Hematopoietic multipotent progenitor cell treated with erythropoietin and hydrocortisone succinate and interleukin-3 and kit ligand, for 4 days (in vitro differentiated cells): ENCODE measurements at regions not wholly inside any gene's neighbourhood (a gene's known extent, or its start where the extent isn't known, plus 50 kb on each side); places are given as distances from the start of the nearest gene placed in this dataset.

ENCODE experiments used
- DNase-seq: peaks from one replicate; pipeline ENCODE4 v3.0.0-alpha.2; 2015

DNA sequence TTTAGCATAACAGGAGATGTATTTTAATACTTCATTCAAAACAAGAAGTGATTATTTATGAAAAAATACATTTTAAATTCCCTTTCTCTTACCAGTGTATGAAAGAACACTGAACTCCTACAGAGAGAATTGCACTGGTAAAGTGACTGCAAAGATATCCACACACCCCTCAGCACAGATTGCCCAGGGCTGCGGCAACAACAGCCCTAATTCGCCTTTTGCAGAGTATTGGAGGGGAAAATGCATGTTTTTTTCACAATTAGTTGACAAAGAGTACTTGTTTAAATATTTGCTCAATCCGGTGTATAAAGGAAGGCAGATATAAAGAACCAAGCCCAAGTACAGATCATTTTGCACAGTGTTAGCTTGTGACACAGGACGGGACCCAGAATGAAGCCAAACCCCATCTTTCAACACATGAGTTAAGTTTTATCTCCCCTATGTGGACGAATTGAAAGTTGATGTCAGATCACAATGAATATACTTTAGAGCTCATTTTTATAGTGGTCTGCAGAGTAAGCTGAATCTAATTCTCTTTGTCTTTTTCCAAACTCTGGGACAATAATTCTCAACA lies 551.4 kb upstream of the IGFBP7 start:
- no peak for DNase-seq

DNA sequence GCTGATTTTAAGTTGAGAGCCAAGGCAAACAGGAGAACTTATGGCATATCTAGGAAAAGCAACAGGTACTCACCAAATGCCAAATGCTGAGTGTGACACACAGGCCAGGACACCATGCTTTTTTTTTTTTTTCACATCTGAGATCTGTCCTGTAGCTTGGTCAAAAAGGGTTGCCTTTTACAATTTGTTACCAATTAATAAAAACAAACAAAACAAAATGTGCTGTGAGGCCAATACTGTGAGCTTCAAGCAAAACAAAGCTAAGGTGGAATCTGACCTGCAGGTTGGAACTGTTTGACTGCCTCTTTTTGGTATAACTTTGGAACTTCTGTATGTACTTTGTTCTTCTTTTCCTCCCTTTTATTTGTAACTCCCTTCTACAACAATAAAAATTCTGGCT lies 548.5 kb upstream of the IGFBP7 start:
- no peak for DNase-seq

DNA sequence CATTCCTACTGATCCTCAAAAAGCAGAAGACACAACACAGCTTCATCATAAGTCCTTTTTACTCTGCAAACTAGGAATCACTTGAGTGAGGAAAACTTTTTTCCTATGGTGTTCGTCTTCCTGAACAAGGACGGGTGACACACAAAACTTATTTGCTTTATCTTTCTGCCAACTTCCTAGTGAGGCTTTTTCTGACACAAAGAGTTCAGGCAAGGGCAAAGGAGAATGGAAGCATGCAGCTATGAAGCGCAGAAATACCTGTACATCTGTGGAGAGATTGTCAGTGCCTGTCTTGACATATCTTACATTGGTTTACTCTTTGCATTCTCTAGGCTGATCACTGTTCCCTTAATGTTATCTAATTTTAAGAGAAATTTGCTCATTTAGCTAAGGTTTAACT lies 548.0 kb upstream of the IGFBP7 start:
- DNase-seq = no peak

DNA sequence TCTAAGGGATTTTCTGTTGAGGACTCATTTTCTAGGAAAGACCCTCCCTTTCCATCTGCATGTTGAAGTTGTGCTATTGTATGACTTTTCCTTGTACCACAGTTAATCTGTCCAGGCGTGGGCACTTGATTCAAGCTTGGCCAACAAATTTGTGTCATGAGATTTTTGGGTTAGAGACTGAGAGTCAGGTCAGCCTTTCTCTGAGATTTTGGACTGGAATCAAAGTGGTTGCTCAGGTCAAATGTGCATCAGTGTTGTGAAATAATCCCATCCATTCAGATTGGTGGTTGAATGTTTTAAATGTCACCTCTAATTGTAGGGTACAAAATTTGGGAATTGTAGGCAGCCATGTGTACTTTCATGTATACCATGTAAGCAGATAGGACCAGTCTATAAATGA lies 545.2 kb upstream of the IGFBP7 start:
- no peak for DNase-seq

DNA sequence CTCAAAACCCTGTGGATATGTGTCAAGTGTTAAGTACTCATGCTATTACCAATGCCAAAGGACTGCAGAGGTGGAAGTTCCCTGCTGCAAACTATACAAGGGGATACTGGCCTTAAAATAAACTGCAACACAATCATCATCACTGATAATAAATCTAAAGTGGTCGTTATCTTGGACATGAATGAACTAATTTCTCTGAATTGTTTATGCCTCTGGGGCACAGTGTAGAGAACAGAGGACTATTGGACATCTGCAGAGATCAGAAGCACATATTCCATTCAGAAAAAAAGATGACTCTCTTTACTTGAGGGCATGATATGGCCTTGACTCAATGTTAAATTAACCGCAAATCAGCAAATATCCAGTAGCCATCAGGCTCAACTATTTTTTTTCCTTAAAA lies 542.6 kb upstream of the IGFBP7 start:
- DNase-seq = no peak

DNA sequence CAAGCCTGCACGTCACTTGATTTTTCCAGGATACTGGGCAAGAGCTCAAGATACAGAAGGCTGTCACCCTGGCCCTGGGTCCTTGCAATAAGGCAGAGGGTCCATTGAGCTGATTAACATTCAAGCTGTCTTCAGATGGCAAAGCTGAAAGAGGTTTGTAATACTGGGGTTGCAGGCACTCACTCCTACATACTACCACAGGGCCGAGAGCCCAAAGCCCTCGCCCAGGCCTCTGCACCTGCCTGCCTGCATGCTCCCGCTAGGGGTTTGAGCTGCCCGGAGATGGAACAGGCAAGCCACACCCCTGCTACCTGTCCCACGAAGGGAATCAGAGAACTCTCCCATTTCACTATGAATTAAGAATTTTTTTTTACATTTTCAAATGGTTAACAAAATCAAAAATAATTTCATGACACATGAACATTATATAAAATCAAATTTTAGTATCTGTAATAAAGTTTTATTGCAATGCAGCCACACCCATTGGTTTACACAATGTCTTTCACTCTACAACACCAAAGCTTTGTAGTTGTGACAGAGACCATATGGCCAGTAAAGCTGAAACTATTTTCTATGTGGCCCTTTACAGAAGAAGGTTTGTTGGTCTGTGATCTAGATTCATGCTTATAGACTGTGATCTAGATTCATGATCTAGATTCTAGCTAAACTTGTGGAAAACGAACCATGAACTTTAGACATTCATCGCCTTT lies 530.4 kb upstream of the IGFBP7 start:
- no peak for DNase-seq

DNA sequence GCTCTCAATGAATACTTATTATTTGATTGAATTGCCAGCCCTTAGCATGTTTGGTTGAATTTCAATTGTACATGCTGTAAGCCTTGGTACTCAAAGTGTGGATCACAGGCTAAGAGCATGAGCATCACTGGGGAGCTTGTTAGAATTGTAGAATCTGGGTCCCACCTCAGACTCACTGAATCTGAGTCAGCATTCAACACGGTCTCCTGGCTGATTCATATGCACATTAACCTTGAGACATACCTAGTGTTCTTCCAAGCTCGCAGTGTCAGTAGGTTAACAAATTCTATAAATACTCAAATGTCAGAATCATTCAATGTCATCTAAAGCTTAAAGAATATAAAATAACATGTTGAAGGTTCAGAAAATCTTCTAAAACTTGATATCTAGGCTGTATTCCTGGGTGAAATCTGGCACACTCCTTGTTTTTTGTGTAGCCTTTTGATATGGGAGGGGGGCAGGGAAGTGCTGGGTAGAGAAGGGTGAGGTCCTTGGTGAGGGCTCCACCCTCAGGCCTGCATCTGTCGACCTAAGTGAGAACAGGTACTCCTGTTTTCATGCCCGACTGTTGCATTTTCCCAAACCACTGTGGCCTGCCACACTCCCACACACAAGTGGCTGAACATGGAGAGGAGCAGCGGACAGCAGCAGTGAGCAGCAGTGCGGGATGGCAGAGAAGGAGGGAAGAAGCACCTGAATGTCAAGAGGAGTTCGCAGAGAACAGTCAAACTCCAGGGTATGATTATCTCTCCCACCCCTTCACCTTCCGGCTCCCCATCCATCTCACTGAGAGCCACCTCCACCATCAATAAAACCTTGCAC lies 529.6 kb upstream of the IGFBP7 start:
- DNase-seq = no peak

DNA sequence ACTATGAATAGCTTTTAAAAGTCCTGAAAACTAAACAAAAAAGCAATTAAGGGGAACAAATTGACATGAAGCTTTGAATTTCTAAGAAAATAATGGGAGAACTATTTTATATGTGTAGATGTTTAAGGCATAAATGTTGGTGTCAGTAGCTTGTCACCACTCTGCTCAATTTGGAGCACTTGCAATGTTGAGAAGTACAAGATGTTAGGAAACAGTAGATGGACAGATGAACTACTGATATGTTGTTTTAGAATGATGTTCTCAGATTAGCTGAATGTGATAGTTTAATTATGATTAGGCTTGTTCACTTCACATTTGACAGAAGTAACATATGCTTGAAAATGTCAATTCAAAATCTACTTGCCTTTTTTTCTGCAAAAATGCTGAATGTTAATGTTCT lies 525.7 kb upstream of the IGFBP7 start:
- no peak for DNase-seq

DNA sequence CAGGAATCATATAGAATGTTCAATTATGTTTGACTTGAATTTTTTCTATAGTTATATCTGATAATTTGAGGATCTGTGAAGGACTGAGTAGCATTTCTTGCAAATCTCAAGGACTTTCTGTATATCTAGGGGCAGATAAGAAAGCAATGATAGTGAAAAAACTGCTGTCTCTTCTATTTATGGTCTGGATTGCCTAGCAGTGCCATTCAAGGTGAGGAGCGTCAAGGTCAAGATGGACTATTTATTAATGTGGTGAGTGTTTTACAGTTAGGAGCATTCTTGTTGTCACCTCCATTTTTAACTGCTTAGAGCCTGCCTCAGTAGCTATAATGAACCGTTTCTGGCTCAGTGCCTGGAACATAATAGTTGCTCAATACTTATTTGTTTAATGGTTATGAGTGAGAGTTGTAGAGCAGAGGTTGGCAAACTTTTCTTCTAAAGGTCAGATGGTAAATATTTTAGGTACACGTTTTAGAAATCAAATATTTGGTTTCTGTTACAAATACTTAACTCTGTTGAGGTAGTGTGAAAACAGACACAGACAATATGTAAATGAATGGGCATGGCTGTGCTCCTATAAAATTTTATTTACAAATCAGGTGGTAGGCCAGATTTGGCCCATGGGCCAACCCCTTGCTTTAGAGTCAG lies 523.2 kb upstream of the IGFBP7 start:
- DNase-seq = no peak

DNA sequence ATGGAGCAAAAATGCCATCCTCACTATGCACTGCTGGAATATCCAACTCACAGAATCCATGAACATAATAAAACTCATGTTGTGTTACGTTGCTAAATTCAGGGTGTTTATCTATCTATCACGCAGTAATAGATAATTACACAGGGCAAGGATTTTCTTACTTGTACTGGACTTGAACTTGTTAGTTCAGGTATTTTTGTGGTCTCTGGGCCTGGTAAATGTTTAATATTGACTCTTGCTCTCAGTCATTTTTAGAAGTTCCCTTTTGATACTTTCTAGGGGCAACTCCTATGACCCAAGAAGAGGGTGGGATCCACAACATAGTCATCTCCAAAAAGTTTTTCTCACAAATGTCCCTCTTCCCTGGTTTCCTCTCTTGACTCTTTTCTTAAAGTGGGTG lies 522.4 kb upstream of the IGFBP7 start:
- no peak for DNase-seq

DNA sequence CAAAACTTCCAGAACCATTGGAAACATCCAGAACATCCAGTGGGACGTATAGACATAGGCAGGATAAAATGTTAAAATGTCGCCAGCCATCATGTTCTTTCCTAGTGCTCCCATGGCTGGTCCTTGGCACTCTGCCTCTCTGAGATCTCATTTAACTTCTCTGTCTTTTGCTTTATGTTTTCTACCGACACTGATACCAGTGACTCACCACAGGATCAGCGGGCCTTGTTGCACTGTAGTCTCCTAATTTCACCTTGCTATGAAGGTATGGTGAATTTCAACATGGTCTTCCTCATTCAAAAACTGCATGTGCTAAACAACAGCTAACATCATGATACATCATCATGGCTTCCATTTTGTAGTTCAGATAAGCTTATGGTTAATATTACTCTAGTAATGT lies 521.0 kb upstream of the IGFBP7 start:
- no peak for DNase-seq

DNA sequence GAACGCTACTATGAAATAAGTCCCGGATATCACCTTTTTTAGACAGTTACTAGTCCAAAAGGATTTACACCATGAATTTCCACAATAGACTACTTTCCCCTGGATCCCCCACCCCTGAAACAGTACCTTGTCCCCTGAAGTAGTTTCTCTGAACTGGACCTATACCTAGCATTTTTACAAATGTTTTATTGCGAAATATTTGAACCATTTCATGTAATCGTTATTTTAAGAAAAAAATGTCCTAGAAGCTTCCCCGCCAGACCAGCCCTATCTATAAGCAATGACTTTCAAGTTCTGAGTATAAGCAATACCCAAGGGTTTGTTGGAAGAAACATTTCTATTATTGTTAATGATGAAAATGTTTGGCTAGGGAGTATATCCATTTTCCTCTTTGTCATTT lies 517.8 kb upstream of the IGFBP7 start:
- DNase-seq = no peak

DNA sequence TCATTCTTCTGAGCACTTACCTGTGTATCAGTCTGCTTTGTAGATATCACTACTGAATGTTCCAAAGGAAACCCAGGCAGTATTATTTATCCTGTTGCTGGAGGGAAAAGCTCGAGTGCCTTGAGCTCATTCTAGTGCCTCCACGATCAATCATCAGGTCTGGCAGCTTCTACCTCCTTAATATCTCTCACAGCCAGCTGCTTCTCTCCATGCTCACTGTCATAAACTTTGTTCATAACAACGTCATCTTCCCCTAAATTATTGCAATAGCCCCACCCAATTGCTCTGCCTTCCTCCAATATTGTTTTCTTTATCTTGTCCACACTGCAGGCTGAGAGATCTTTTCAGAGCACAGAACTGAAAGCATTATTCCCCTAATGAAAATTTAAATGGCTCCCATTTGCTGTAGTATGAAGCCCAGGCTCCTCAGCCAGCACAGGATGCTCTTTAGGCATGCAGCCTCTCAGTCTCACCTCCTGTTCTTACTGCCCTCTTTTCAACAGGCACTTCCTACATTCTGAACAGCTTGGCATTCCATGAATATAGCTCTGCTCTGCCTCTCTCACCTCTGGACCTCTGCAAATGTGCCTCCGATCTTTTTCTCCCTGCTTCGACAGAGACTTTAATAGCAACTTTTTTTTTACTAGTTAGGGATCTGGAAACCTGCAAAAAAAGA lies 504.2 kb upstream of the IGFBP7 start:
- DNase-seq = no peak

DNA sequence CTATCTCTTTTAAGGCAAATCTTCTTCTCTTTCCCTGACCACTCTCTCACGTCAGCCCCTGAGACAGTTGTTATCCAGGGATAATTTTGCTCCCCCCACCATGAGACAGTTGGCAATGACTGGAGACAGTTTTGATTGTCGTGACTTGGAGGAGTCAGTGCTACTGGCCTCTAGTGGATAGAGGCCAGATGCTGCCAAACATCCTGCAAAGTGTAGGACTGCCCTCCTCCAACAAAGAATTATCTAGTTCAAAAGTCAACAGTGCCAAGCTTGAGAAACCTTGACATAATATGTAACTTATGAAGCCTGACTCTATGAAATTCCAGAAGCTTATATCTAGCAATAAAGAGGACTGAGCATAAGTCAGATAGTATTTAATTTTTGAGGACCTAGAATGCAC lies 502.1 kb upstream of the IGFBP7 start:
- DNase-seq = no peak

DNA sequence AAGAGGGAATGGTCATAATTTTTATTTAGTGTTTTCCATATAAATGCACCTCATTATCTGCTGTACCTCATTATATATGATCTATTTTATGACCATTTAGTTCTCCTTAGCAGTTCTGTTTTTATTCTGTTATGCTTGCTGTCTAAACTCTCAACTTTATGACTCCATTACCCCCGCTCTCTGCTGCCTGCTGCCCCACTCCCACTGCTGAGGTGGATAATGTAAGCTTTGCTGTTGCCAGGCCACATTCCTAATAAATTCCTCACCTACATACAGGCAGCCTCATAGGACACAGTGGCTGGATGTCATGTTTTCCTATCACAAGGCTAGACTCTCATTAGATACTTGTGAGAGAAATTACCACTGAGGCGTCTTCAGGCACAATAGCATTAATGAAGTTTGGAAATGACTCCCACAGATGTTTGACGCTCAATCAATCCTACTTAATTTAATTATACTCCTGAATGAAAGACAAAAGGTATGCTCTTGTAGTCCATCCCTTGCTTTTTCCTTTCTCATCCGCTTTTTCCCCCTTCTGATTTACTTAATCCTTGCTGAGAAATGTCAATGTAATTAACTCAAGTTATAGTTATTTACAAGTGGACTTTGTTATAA lies 497.5 kb upstream of the IGFBP7 start:
- no peak for DNase-seq

DNA sequence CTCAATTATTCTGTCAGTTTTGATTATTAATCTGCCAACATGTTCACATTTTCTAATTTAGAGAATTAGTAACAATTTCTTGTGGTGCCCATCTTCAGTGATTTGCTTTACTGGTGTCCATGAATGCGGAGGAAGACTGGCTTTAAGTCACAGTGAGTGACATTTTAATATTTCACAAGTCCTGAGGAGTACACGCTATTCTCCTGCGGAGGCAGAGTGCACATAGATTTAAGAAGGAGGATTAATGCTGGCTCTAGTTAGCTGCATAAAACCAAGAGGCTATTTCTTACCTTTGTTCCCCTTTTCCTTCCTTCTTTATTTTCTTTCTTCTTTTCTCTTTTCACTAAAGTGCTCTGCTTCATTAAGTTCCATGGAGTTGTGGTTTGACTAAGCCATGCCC lies 495.2 kb upstream of the IGFBP7 start:
- no peak for DNase-seq

DNA sequence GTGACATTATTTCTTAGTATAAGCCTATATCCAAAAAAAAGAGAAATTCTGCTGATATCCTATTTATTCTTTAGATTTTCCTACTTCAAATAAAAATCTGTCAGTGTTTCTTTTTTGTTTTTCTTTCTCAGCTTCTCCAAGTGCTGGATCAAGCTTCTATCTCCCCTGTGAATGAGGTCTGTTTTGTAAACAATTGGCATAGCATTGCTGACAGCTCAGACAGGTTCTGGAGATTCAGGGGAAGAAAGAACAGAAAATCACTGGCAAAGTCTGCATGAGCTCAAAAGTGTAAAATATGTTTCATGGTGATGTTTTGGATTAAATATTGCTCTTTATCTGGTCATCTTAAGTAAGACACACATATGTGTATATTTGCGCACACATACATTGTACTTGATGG lies 492.0 kb upstream of the IGFBP7 start:
- no peak for DNase-seq

DNA sequence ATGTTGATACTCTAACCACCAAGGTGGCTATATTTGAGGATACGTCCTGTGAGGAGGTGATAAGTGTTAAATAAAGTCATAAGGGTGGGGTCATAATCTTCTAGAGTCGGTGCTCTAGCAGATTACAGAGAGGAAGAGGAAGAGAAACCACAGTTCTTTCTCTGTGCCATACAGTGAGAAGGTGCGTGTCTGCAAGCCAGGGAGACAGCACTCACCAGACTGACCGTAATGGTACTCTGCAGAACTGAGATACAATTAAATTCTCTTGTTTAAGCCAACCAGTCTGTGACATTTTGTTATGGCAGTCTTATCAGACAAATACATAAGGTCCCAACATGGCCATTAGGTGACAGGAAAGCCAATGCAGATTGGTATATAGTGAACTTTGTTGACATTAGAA lies 480.9 kb upstream of the IGFBP7 start:
- peak; percentile 2 for DNase-seq

DNA sequence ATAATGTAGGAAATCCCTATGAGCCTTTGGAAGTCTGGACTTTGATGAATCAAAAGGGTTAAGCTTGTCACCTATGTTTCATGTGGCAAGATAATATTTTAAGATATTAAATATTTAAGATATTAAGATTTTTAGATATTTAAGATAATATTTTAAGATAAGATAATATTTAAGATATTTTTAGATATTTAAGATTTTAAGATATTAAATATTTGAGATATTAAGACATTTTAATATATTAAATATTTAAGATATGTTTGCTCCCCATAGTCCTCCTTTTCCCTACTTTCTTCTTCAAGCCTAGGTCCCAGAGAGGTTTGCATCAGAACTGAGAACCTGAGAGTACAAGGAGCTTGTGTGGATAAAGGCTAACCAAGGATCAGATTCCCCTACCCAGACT lies 478.4 kb upstream of the IGFBP7 start:
- no peak for DNase-seq

DNA sequence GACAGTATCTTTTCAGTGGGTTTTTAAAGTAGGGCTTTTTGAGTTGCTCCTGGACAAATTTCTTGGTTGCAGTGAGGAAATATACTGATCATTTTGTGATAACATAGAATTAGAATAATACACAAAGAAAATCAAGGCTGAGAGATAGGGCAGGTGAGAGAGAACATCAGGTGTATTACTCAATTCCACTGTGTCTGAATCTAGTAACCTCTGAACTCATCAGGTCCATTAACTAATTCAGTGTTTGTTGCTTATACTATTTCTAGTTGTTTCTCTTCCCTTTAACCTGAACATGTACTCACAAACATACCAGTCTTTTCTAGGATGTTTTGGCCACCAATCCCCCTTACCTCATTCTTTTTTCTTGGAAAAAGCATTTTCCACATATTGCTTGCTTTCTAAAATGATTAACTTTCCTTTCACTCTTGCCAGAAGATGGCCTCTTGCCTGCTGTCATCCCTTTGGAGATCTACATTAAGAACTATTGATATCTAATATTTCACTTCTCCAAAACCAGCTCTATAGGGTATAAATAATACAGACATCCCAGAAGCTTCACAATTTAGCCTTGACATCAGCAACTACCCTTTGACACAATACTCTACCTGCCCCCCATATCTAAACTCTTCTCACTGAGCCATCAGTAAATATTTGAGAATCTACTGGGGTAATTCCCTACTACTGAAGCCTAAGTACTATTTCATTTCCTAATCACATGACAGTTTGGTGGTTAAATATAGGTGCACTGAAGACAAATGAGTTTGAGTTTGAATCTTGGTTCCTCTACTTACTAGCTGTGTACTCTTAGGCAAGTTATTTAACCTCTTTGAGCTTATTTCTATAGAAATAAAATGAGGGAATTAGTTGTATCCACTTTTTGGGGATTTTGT lies 470.8 kb upstream of the IGFBP7 start:
- no peak for DNase-seq

DNA sequence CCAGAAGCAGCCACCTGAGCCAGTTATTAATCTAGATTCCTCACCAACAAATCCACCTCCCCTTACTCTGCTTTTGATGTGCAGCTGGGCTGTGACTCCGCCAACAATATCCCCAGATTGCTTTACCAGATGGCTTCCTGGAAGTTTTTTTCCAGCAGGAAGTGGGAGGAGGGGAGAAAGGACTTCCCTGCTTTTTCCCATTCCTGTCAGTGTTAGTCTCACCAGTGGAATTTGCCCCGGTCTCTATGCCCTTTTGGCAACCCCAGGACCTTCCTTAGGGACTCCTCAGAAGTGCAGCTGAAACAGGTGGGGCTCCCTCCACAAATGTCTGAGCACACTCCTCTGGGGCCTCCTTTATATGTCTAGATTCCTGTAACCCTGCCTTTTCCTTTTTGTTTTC lies 465.2 kb upstream of the IGFBP7 start:
- DNase-seq = no peak
